ENCODE measurements at regions not wholly inside any gene's neighbourhood (a gene's known extent, or its start where the extent isn't known, plus 50 kb on each side); places are given as distances from the start of the nearest gene placed in this dataset.
"Not testable (repeated sequence)": the region's sequence is repeated elsewhere in the genome, so short reads cannot be mapped to it uniquely, and the experiment has no call there.

- DNase-seq (ENCODE audit: low spot score), result no peak
Observed at GRCh38 chr19:30267332-30267731, 104.9 kb upstream of the ZNF536 start.

- no peak for DNase-seq (ENCODE audit: low spot score)
Observed at GRCh38 chr19:30268601-30269000, 103.6 kb upstream of the ZNF536 start.

GRCh38 chr19:30269638-30270037 lies 102.5 kb upstream of the ZNF536 start:
- no peak for DNase-seq (ENCODE audit: low spot score)

GRCh38 chr19:30271816-30272215 lies 100.4 kb upstream of the ZNF536 start:
- no peak for DNase-seq (ENCODE audit: low spot score)

- DNase-seq (ENCODE audit: low spot score), result no peak
Observed at GRCh38 chr19:30272554-30272953, 99.6 kb upstream of the ZNF536 start.

- DNase-seq (ENCODE audit: low spot score), result no peak
Observed at GRCh38 chr19:30273184-30273583, 99.0 kb upstream of the ZNF536 start.

GRCh38 chr19:30274987-30275386 lies 97.2 kb upstream of the ZNF536 start:
- DNase-seq (ENCODE audit: low spot score), result no peak

- DNase-seq (ENCODE audit: low spot score), result no peak
Observed at GRCh38 chr19:30276011-30276882, 95.9 kb upstream of the ZNF536 start.

- no peak for DNase-seq (ENCODE audit: low spot score)
Observed at GRCh38 chr19:30276883-30277280, 95.3 kb upstream of the ZNF536 start.

GRCh38 chr19:30277941-30278881 lies 94.0 kb upstream of the ZNF536 start:
- DNase-seq (ENCODE audit: low spot score), result no peak

- no peak for DNase-seq (ENCODE audit: low spot score)
Observed at GRCh38 chr19:30278882-30279254, 93.3 kb upstream of the ZNF536 start.

GRCh38 chr19:30280018-30280417 lies 92.2 kb upstream of the ZNF536 start:
- no peak for DNase-seq (ENCODE audit: low spot score)

GRCh38 chr19:30281906-30282305 lies 90.3 kb upstream of the ZNF536 start:
- no peak for DNase-seq (ENCODE audit: low spot score)

- no peak for DNase-seq (ENCODE audit: low spot score)
Observed at GRCh38 chr19:30283556-30283955, 88.6 kb upstream of the ZNF536 start.

GRCh38 chr19:30284209-30284608 lies 88.0 kb upstream of the ZNF536 start:
- DNase-seq (ENCODE audit: low spot score), result no peak

- DNase-seq (ENCODE audit: low spot score), result no peak
Observed at GRCh38 chr19:30284885-30285284, 87.3 kb upstream of the ZNF536 start.

GRCh38 chr19:30286378-30286777 lies 85.8 kb upstream of the ZNF536 start:
- DNase-seq (ENCODE audit: low spot score), result no peak

GRCh38 chr19:30287259-30287658 lies 84.9 kb upstream of the ZNF536 start:
- no peak for DNase-seq (ENCODE audit: low spot score)

GRCh38 chr19:30287973-30288372 lies 84.2 kb upstream of the ZNF536 start:
- DNase-seq (ENCODE audit: low spot score), result no peak

GRCh38 chr19:30288911-30289310 lies 83.3 kb upstream of the ZNF536 start:
- DNase-seq (ENCODE audit: low spot score), result no peak

GRCh38 chr19:30289336-30289735 lies 82.8 kb upstream of the ZNF536 start:
- DNase-seq (ENCODE audit: low spot score), result no peak

- not testable (repeated sequence) for DNase-seq (ENCODE audit: low spot score)
Observed at GRCh38 chr19:30290805-30291204, 81.4 kb upstream of the ZNF536 start.
